Mesenchymal stem cell (in vitro differentiated cells and primary cell): ENCODE measurements at regions not wholly inside any gene's neighbourhood (a gene's known extent, or its start where the extent isn't known, plus 50 kb on each side); places are given as distances from the start of the nearest gene placed in this dataset.

ENCODE experiments used
- DNase-seq: peaks from one replicate; pipeline ENCODE4 v3.0.0-alpha.2; 2013
- H2AFZ ChIP-seq: one replicate; pipeline ENCODE4 v1.6.1; 2013; ENCODE audit warnings: low read depth, mild to moderate bottlenecking, control low read depth, inconsistent platforms, low read length, moderate library complexity
- H2AK5ac ChIP-seq: 2 replicates; pipeline ENCODE4 v1.6.1; 2013; ENCODE audit warnings: low read length, moderate library complexity, mild to moderate bottlenecking, inconsistent platforms; ENCODE audit not compliant: severe bottlenecking
- H2BK120ac ChIP-seq: one replicate; pipeline ENCODE4 v1.6.1; 2013; ENCODE audit warnings: low read depth, mild to moderate bottlenecking, inconsistent platforms, low read length, moderate library complexity
- H2BK12ac ChIP-seq, 2 experiments: one replicate each; pipeline ENCODE4 v1.6.1; 2013; ENCODE audit warnings: inconsistent platforms in 2 of 2, low read length in 2 of 2, mild to moderate bottlenecking in 2 of 2, moderate library complexity in 2 of 2, control low read depth in 1 of 2
- H2BK15ac ChIP-seq: one replicate; pipeline ENCODE4 v1.6.1; 2013; ENCODE audit warnings: mild to moderate bottlenecking, low read depth, inconsistent platforms; ENCODE audit not compliant: poor library complexity, severe bottlenecking
- H2BK5ac ChIP-seq: 2 replicates; pipeline ENCODE4 v1.6.1; 2013; ENCODE audit warnings: low read depth, mild to moderate bottlenecking, low read length, control low read depth, inconsistent platforms; ENCODE audit not compliant: poor library complexity, severe bottlenecking
- H3K14ac ChIP-seq, 2 experiments: one replicate each; pipeline ENCODE4 v1.6.1; 2013; ENCODE audit warnings: inconsistent platforms in 2 of 2, low read length in 2 of 2, control low read depth in 1 of 2, mild to moderate bottlenecking in 1 of 2, moderate library complexity in 1 of 2
- H3K18ac ChIP-seq, 2 experiments: one replicate each; pipeline ENCODE4 v1.6.1; 2013; ENCODE audit warnings: inconsistent platforms in 2 of 2, low read length in 2 of 2, control low read depth in 1 of 2, low read depth in 1 of 2, mild to moderate bottlenecking in 1 of 2
- H3K23ac ChIP-seq, 2 experiments: one replicate each; pipeline ENCODE4 v1.6.1; 2013; ENCODE audit warnings: inconsistent platforms in 2 of 2, low read length in 2 of 2, mild to moderate bottlenecking in 2 of 2, moderate library complexity in 2 of 2, control low read depth in 1 of 2
- H3K27ac ChIP-seq: 2 replicates; pipeline ENCODE4 v1.5.1; 2013; ENCODE audit warnings: mild to moderate bottlenecking, moderate library complexity, low read length, control low read depth, inconsistent platforms; ENCODE audit not compliant: poor library complexity, severe bottlenecking
- H3K27me3 ChIP-seq, 2 experiments: 2 replicates each; pipeline versions ENCODE4 v1.6.1 to v1.7.0; 2013; ENCODE audit warnings: low read length in 2 of 2, mild to moderate bottlenecking in 2 of 2, moderate library complexity in 2 of 2, control low read depth in 1 of 2, inconsistent platforms in 1 of 2; ENCODE audit not compliant: control insufficient read depth in 1 of 2, insufficient read depth in 1 of 2
- H3K36me3 ChIP-seq, 2 experiments: 2 replicates each; pipeline versions ENCODE4 v1.6.1 to v1.7.0; 2013; ENCODE audit warnings: low read length in 2 of 2, control low read depth in 1 of 2, inconsistent platforms in 1 of 2, low read depth in 1 of 2, mild to moderate bottlenecking in 1 of 2; ENCODE audit not compliant: insufficient read depth in 2 of 2, control insufficient read depth in 1 of 2
- H3K4ac ChIP-seq, 2 experiments: one replicate each; pipeline ENCODE4 v1.6.1; 2013; ENCODE audit warnings: inconsistent platforms in 2 of 2, low read length in 2 of 2, mild to moderate bottlenecking in 2 of 2, moderate library complexity in 2 of 2, control low read depth in 1 of 2, low read depth in 1 of 2
- H3K4me1 ChIP-seq: 2 replicates; pipeline ENCODE4 v1.6.1; 2013; ENCODE audit warnings: low read depth, low read length, control low read depth; ENCODE audit not compliant: control insufficient read depth, insufficient read depth
- H3K4me2 ChIP-seq: 2 replicates; pipeline ENCODE4 v1.6.1; 2013; ENCODE audit warnings: low read length, mild to moderate bottlenecking, inconsistent platforms; ENCODE audit not compliant: poor library complexity, severe bottlenecking
- H3K4me3 ChIP-seq, 2 experiments: 2 replicates each; pipeline versions ENCODE4 v1.5.1 to v1.7.0; 2013; ENCODE audit warnings: low read length in 2 of 2, mild to moderate bottlenecking in 2 of 2, control low read depth in 1 of 2, low read depth in 1 of 2; ENCODE audit not compliant: insufficient read depth in 1 of 2
- H3K79me1 ChIP-seq: replicated peaks from 2 replicates; pipeline ENCODE4 v1.6.1; 2013; ENCODE audit warnings: mild to moderate bottlenecking, control low read depth, low read length, inconsistent platforms; ENCODE audit not compliant: poor library complexity, severe bottlenecking
- H3K9ac ChIP-seq: 2 replicates; pipeline ENCODE4 v1.7.0; 2013; ENCODE audit warnings: mild to moderate bottlenecking, low read length, moderate library complexity
- H3K9me3 ChIP-seq: 2 replicates; pipeline ENCODE4 v1.7.0; 2013; ENCODE audit warnings: mild to moderate bottlenecking, low read length; ENCODE audit not compliant: control insufficient read depth
- H4K8ac ChIP-seq: one replicate; pipeline ENCODE4 v1.6.1; 2013; ENCODE audit warnings: inconsistent platforms, mild to moderate bottlenecking, low read length, moderate library complexity
- H4K91ac ChIP-seq: one replicate; pipeline ENCODE4 v1.6.1; 2013; ENCODE audit warnings: mild to moderate bottlenecking, low read length, inconsistent platforms
- WGBS: methylation state at CpG from one replicate; pipeline ENCODE4 v1.1.7; 2013; ENCODE audit warnings: mixed read lengths; 5-methylcytosine and 5-hydroxymethylcytosine counted together

DNA sequence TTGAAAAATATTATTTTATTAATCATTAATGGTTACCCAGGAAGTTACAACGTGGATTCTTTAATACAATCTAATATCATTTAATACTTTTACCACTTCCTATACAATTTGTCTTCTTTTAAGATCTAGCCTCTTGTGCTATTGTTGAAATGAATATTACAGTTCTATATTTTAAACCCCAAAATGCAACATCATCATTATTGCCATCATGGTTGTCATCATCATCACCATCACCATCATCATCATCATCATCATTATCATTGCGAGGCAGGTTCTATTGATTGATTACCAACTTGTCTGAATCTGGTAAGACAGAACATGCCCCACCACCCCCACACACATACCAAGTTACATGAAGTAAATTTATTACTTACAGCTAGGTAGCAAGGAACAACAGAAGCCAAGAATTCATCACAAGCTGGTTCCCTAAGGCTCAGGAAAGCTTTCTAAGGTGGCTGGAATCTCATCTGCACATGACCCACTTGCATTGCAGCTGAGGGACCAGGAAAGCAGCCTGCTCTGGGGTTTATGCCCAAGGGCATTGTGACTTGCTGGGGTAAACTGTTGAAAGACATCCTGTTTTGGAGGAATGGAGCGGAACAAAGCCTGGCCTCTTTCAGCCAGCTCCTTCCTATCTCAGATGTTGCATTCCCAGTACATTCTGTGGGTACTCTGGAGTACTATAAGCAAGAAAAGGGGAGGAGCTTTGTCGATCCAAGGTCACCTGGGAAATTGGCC is 418.1 kb downstream of the PRR16 start:
- Histone ChIP-seq H3K27me3 (no peaks in the 10 kb centered on the region), H2BK120ac (no peak overlapping the region), H2BK12ac (no peak overlapping the region), H2BK15ac (no peak overlapping the region), H3K14ac (no peak overlapping the region), H4K8ac (no peak overlapping the region), H3K79me1 (no peaks in the 10 kb centered on the region), H3K23ac (no peak overlapping the region), H2AK5ac (no peak overlapping the region), H4K91ac (no peak overlapping the region), H3K9me3 (no peaks in the 10 kb centered on the region), H3K4me1 (no peaks in the 10 kb centered on the region), H3K4me3 (no peak overlapping the region), H3K9ac (no peak overlapping the region), H2AFZ (no peak overlapping the region), H3K4ac (no peak overlapping the region), H3K4me2 (no peak overlapping the region), H3K27ac (no peak overlapping the region), H2BK5ac (no peak overlapping the region), H3K36me3 (no peaks in the 10 kb centered on the region), H3K18ac (no peak overlapping the region)
- 96% methylated on average over 1 of the region's 4 CpGs for WGBS
- DNase-seq = no peak

DNA sequence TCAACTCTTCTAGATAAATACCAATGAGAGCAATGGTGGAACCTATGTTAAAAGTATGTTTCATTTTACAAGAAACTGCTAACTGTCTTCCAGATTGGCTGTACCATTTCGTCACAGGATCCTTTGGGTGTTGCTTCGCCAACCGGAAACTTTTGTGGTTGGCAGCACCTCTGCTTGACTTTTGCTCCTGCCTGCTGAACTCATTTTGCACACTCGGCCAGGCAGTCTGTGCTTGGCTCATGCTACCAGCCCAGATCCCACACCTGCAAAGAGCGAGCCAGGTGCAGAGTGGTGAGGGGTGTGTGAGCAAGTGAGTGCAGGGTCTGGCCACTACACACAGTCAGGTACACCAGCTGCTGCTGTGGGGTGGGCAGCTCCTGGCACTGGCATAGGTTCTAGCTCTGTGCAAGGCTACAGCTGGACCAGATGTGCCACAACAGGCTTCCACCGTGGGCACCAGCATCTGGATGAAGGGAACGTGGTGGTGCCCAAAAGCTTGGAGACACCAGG is 422.3 kb downstream of the PRR16 start:
- no peak overlapping the region for H3K4ac ChIP-seq
- no peak overlapping the region for H3K23ac ChIP-seq
- peak overlapping the region in 1 of 2 experiments; percentile 31 for H2BK12ac ChIP-seq
- no peaks in the 10 kb centered on the region for H3K27me3 ChIP-seq
- no peak overlapping the region for H2BK120ac ChIP-seq
- H3K4me2 ChIP-seq = no peak overlapping the region
- H4K8ac ChIP-seq = no peak overlapping the region
- H2AK5ac ChIP-seq = no peak overlapping the region
- no peak overlapping the region for H4K91ac ChIP-seq
- no peak overlapping the region for H2AFZ ChIP-seq
- H3K9ac ChIP-seq = no peak overlapping the region
- H3K4me3 ChIP-seq = peak overlapping the region in 1 of 2 experiments; percentile 7
- no peak overlapping the region for H2BK5ac ChIP-seq
- DNase-seq = no peak
- H3K36me3 ChIP-seq = no peaks in the 10 kb centered on the region
- H3K4me1 ChIP-seq = no peaks in the 10 kb centered on the region
- no peak overlapping the region for H3K18ac ChIP-seq
- H2BK15ac ChIP-seq = no peak overlapping the region
- peak overlapping the region in 1 of 2 experiments; percentile 89 for H3K14ac ChIP-seq
- no peaks in the 10 kb centered on the region for H3K9me3 ChIP-seq
- no peak overlapping the region for H3K27ac ChIP-seq
- 92% methylated on average over 7 of the region's 7 CpGs for WGBS
- no peaks in the 10 kb centered on the region for H3K79me1 ChIP-seq

DNA sequence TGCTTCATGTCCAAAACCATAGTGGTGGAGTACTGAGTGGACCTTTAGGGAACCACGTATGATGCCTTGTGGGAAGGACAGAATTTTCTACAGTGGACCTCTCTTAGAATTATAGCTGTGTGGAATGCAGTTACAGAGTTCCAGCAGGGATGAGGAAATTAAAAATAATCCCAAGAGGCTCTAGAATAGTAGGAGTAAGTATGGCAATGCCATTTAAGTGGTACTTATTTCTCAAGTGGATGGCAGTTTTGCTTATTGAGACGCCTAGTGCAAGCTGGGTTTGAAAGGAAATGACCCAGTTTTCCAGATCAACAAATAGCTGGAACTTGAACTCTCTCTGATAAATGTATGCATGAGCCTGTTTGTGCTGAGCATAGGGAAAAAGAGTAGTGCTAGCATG is 431.6 kb downstream of the PRR16 start:
- Histone ChIP-seq H3K27ac (no peak overlapping the region), H2AFZ (no peak overlapping the region), H3K4me3 (no peak overlapping the region), H3K9me3 (no peaks in the 10 kb centered on the region), H3K4ac (no peak overlapping the region), H3K79me1 (no peaks in the 10 kb centered on the region), H4K8ac (no peak overlapping the region), H3K23ac (no peak overlapping the region), H4K91ac (no peak overlapping the region), H3K36me3 (no peaks in the 10 kb centered on the region), H2BK120ac (no peak overlapping the region), H2BK5ac (no peak overlapping the region), H3K27me3 (no peaks in the 10 kb centered on the region), H3K9ac (no peak overlapping the region), H2BK15ac (no peak overlapping the region), H3K4me1 (no peaks in the 10 kb centered on the region), H3K18ac (no peak overlapping the region), H2AK5ac (no peak overlapping the region), H2BK12ac (no peak overlapping the region), H3K14ac (no peak overlapping the region), H3K4me2 (no peak overlapping the region)
- WGBS = 64% methylated on average over 2 of the region's 2 CpGs
- no peak for DNase-seq

DNA sequence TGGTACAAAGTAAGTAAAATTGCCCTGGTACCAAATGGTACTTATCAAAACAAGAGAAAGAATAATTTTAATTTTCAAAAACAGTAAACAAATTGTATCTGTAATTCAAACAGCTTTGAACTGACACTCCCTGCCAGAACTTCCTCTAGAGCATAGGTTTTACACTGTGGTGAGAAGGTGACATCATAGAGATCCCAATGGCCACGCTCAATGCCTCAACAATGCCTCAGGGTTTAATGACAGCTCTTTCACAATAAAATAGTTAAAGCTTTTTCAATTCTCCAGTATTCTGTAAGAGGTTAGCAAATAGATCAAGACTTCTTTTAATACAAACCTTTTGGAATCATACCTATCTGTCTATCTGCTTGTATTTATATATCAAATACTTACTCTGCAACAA is 437.1 kb downstream of the PRR16 start:
- no peak overlapping the region for H2AFZ ChIP-seq
- H2BK120ac ChIP-seq = no peak overlapping the region
- H4K91ac ChIP-seq = no peak overlapping the region
- no peak overlapping the region for H3K27ac ChIP-seq
- H3K9me3 ChIP-seq = no peaks in the 10 kb centered on the region
- H3K36me3 ChIP-seq = no peaks in the 10 kb centered on the region
- no peak overlapping the region for H2BK12ac ChIP-seq
- no peak overlapping the region for H3K4ac ChIP-seq
- no peak overlapping the region for H3K4me3 ChIP-seq
- H3K14ac ChIP-seq = no peak overlapping the region
- H3K79me1 ChIP-seq = no peaks in the 10 kb centered on the region
- H3K27me3 ChIP-seq = no peaks in the 10 kb centered on the region
- H2BK5ac ChIP-seq = no peak overlapping the region
- no peak for DNase-seq
- H4K8ac ChIP-seq = no peak overlapping the region
- H3K9ac ChIP-seq = no peak overlapping the region
- H2BK15ac ChIP-seq = no peak overlapping the region
- no peak overlapping the region for H2AK5ac ChIP-seq
- H3K4me1 ChIP-seq = no peaks in the 10 kb centered on the region
- no CpG with 5 or more reads among the region's 1 CpG for WGBS
- no peak overlapping the region for H3K18ac ChIP-seq
- H3K23ac ChIP-seq = no peak overlapping the region
- H3K4me2 ChIP-seq = no peak overlapping the region
